Vagina (tissue), 2 donors: ENCODE measurements at regions not wholly inside any gene's neighbourhood (a gene's known extent, or its start where the extent isn't known, plus 50 kb on each side); places are given as distances from the start of the nearest gene placed in this dataset.
A peak's percentile ranks its signal among the peaks of the same experiment; 100 is the strongest.

Experiments used
- POLR2A ChIP-seq, 2 donors: fragments of 450-650 bp; IDR thresholded peaks; one replicate each; pipeline ENCODE4 v1.6.1; 2017; ENCODE audit warnings: antibody characterized with exemption in 2 of 2, mild to moderate bottlenecking in 2 of 2, moderate library complexity in 2 of 2
- POLR2AphosphoS5 ChIP-seq, 2 donors: sonication (generic); formaldehyde crosslinking; IDR thresholded peaks; one replicate each; pipeline ENCODE4 v1.9.0; 2017; ENCODE audit warnings: antibody characterized with exemption in 2 of 2, mild to moderate bottlenecking in 2 of 2, low read depth in 1 of 2; ENCODE audit not compliant: insufficient read depth in 1 of 2
- TF ChIP-seq, protein P1 (sequence below), 3 experiments: fragments of 450-650 bp in 2 of 3; fragments of 200-600 bp in 1 of 3; sonication (generic) in 1 of 3; IDR thresholded peaks; one replicate each; pipeline ENCODE4 v1.5.1; 2017 to 2019; ENCODE audit warnings: antibody characterized with exemption in 3 of 3, mild to moderate bottlenecking in 2 of 3, moderate library complexity in 2 of 3

GRCh38 chr2:204108330-204108751, 171.8 kb downstream of the ICOS start:
- TF ChIP-seq, protein P1, sequence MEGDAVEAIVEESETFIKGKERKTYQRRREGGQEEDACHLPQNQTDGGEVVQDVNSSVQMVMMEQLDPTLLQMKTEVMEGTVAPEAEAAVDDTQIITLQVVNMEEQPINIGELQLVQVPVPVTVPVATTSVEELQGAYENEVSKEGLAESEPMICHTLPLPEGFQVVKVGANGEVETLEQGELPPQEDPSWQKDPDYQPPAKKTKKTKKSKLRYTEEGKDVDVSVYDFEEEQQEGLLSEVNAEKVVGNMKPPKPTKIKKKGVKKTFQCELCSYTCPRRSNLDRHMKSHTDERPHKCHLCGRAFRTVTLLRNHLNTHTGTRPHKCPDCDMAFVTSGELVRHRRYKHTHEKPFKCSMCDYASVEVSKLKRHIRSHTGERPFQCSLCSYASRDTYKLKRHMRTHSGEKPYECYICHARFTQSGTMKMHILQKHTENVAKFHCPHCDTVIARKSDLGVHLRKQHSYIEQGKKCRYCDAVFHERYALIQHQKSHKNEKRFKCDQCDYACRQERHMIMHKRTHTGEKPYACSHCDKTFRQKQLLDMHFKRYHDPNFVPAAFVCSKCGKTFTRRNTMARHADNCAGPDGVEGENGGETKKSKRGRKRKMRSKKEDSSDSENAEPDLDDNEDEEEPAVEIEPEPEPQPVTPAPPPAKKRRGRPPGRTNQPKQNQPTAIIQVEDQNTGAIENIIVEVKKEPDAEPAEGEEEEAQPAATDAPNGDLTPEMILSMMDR (IDR thresholded peaks at IDR 0.05), result peak; percentile 22 to 48 (median 46)
- TF ChIP-seq POLR2A (IDR thresholded peaks at IDR 0.05), result no peak
- no peak for TF ChIP-seq POLR2AphosphoS5 (IDR thresholded peaks at IDR 0.05; ENCODE audit: insufficient read depth in 1 of 2, low read depth in 1 of 2)
